HG03066 (cell line): ENCODE measurements at regions not wholly inside any gene's neighbourhood (a gene's known extent, or its start where the extent isn't known, plus 50 kb on each side); places are given as distances from the start of the nearest gene placed in this dataset.

Source experiments
- ATAC-seq: cut with Tn5 transposase; IDR thresholded peaks from one replicate; pipeline ENCODE4 v1.9.1; 2021; ENCODE audit warnings: low read depth; ENCODE audit not compliant: unreplicated experiment

GRCh38 chr2:41854227-41854626, 193.6 kb upstream of the PKDCC start:
- ATAC-seq, result no peak

- ATAC-seq, result no peak
Measured at GRCh38 chr2:41856946-41857345, 190.9 kb upstream of the PKDCC start.

GRCh38 chr2:41859615-41860514, 188.0 kb upstream of the PKDCC start:
- ATAC-seq, result no peak

GRCh38 chr2:41863062-41863461, 184.8 kb upstream of the PKDCC start:
- no peak for ATAC-seq

- ATAC-seq, result no peak
Measured at GRCh38 chr2:41865263-41865662, 182.6 kb upstream of the PKDCC start.

GRCh38 chr2:41867553-41867952, 180.3 kb upstream of the PKDCC start:
- ATAC-seq, result no peak

GRCh38 chr2:41869542-41870264, 178.1 kb upstream of the PKDCC start:
- ATAC-seq, result peak; percentile 72

- ATAC-seq, result no peak
Measured at GRCh38 chr2:41870265-41870585, 177.6 kb upstream of the PKDCC start.

GRCh38 chr2:41871080-41871479, 176.7 kb upstream of the PKDCC start:
- no peak for ATAC-seq

GRCh38 chr2:41872646-41873045, 175.2 kb upstream of the PKDCC start:
- ATAC-seq, result no peak

GRCh38 chr2:41873102-41874031, 174.5 kb upstream of the PKDCC start:
- no peak for ATAC-seq

- ATAC-seq, result no peak
Measured at GRCh38 chr2:41877114-41877678, 170.6 kb upstream of the PKDCC start.

GRCh38 chr2:41878056-41878455, 169.8 kb upstream of the PKDCC start:
- no peak for ATAC-seq

GRCh38 chr2:41878716-41879234, 169.0 kb upstream of the PKDCC start:
- ATAC-seq, result no peak

- ATAC-seq, result no peak
Measured at GRCh38 chr2:41879235-41879916, 168.4 kb upstream of the PKDCC start.

- ATAC-seq, result no peak
Measured at GRCh38 chr2:41880561-41881243, 167.1 kb upstream of the PKDCC start.

GRCh38 chr2:41881249-41881648, 166.6 kb upstream of the PKDCC start:
- no peak for ATAC-seq

- no peak for ATAC-seq
Measured at GRCh38 chr2:41884718-41885117, 163.1 kb upstream of the PKDCC start.

- ATAC-seq, result no peak
Measured at GRCh38 chr2:41886145-41886664, 161.6 kb upstream of the PKDCC start.
